ENCODE measurements at regions not wholly inside any gene's neighbourhood (a gene's known extent, or its start where the extent isn't known, plus 50 kb on each side); places are given as distances from the start of the nearest gene placed in this dataset.

DNA sequence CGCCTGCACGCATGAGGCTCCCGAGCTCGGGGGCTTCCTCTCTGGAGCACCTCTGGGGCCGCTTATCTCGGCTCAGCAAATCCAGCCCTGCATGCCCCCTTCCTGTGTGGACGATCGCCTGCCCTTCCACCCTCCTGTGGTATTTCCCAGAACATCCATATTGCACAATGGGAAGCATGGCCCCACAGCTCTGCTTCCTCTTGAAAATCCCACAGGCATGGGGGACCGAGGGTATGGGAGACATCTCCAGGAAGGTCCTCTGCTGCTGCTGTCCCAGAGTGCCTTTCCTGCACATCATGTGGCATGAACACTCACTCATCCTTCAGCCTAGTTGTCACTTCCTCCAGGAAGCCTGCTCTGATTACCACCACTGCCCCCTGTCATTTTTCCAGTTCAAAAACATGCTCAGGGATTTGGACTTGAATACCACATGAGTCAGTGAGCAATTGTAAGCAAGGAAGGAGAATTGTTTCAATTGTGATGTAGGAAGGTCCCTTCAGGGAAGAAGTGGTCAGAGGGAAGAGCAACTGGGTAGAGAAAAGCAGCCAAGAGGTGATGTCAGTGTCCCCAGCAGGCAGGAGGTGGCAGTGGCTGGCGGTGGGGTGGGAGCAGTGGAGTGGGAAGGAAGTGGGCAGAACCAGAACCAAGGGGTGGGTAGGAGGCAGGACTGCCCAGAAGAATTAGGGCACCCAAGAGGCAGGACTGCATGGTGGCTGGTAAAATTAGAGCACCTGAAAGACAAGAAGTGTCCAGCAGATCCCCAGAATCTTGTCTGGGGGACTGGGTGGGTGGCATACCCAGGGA lies 67.5 kb upstream of the ZMIZ1 start:
- Histone ChIP-seq H3K9me3 (ENCODE audit: low read depth) (no peaks in the 10 kb centered on the region), H3K27me3 (no peaks in the 10 kb centered on the region), H3K4me1 (ENCODE audit: low read depth) (peaks cover 5% of the 10 kb centered on the region)

GRCh38 chr10:79002336-79002735 lies 66.4 kb upstream of the ZMIZ1 start:
- Histone ChIP-seq H3K27ac (no peak overlapping the region), H3K4me1 (ENCODE audit: low read depth) (peaks cover 5% of the 10 kb centered on the region), H3K9me3 (ENCODE audit: low read depth) (no peaks in the 10 kb centered on the region), H3K36me3 (no peaks in the 10 kb centered on the region), H3K4me3 (no peak overlapping the region), H3K27me3 (no peaks in the 10 kb centered on the region)
- no peak for DNase-seq (ENCODE audit: low read depth in 1 of 2, low spot score in 1 of 2)
- TF ChIP-seq, protein P1, sequence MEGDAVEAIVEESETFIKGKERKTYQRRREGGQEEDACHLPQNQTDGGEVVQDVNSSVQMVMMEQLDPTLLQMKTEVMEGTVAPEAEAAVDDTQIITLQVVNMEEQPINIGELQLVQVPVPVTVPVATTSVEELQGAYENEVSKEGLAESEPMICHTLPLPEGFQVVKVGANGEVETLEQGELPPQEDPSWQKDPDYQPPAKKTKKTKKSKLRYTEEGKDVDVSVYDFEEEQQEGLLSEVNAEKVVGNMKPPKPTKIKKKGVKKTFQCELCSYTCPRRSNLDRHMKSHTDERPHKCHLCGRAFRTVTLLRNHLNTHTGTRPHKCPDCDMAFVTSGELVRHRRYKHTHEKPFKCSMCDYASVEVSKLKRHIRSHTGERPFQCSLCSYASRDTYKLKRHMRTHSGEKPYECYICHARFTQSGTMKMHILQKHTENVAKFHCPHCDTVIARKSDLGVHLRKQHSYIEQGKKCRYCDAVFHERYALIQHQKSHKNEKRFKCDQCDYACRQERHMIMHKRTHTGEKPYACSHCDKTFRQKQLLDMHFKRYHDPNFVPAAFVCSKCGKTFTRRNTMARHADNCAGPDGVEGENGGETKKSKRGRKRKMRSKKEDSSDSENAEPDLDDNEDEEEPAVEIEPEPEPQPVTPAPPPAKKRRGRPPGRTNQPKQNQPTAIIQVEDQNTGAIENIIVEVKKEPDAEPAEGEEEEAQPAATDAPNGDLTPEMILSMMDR (IDR thresholded peaks at IDR 0.05; ENCODE audit: low read depth, low read length) = no peak

More for the DNA sequence above, 67.5 kb upstream of the ZMIZ1 start:
- Histone ChIP-seq H3K27ac (no peak overlapping the region), H3K4me3 (no peak overlapping the region), H3K36me3 (no peaks in the 10 kb centered on the region)
- DNase-seq (ENCODE audit: low read depth in 1 of 2, low spot score in 1 of 2) = peak in 1 of 2 donors; percentile 65
- TF ChIP-seq, protein P1 (IDR thresholded peaks at IDR 0.05; ENCODE audit: low read depth, low read length) = no peak

- Histone ChIP-seq H3K4me3 (no peak overlapping the region), H3K36me3 (no peaks in the 10 kb centered on the region), H3K4me1 (ENCODE audit: low read depth) (peaks cover 12% of the 10 kb centered on the region), H3K9me3 (ENCODE audit: low read depth) (no peaks in the 10 kb centered on the region), H3K27me3 (no peaks in the 10 kb centered on the region), H3K27ac (peak overlapping the region; percentile 5)
- peak in 1 of 2 donors; percentile 63 for DNase-seq (ENCODE audit: low read depth in 1 of 2, low spot score in 1 of 2)
- TF ChIP-seq, protein P1 (IDR thresholded peaks at IDR 0.05; ENCODE audit: low read depth, low read length) = no peak
Observed at GRCh38 chr10:79003183-79004100, 65.3 kb upstream of the ZMIZ1 start.

- H3K36me3 ChIP-seq = no peaks in the 10 kb centered on the region
- peaks cover 12% of the 10 kb centered on the region for H3K4me1 ChIP-seq (ENCODE audit: low read depth)
- DNase-seq (ENCODE audit: low read depth in 1 of 2, low spot score in 1 of 2) = no peak
- TF ChIP-seq, protein P1 (IDR thresholded peaks at IDR 0.05; ENCODE audit: low read depth, low read length) = no peak
- H3K27me3 ChIP-seq = no peaks in the 10 kb centered on the region
- H3K27ac ChIP-seq = no peak overlapping the region
- H3K9me3 ChIP-seq (ENCODE audit: low read depth) = no peaks in the 10 kb centered on the region
- no peak overlapping the region for H3K4me3 ChIP-seq
Observed at GRCh38 chr10:79004311-79004710, 64.5 kb upstream of the ZMIZ1 start.

GRCh38 chr10:79005126-79005810 lies 63.5 kb upstream of the ZMIZ1 start:
- Histone ChIP-seq H3K9me3 (ENCODE audit: low read depth) (no peaks in the 10 kb centered on the region), H3K27ac (no peak overlapping the region), H3K4me1 (ENCODE audit: low read depth) (peaks cover 12% of the 10 kb centered on the region), H3K4me3 (no peak overlapping the region), H3K36me3 (no peaks in the 10 kb centered on the region), H3K27me3 (no peaks in the 10 kb centered on the region)
- TF ChIP-seq, protein P1 (IDR thresholded peaks at IDR 0.05; ENCODE audit: low read depth, low read length) = no peak
- DNase-seq (ENCODE audit: low read depth in 1 of 2, low spot score in 1 of 2) = no peak

Data from cardiac muscle cell (in vitro differentiated cells and primary cell).